DMS153 (cell line): ENCODE measurements at regions not wholly inside any gene's neighbourhood (a gene's known extent, or its start where the extent isn't known, plus 50 kb on each side); places are given as distances from the start of the nearest gene placed in this dataset.
A peak's percentile ranks its signal among the peaks of the same experiment; 100 is the strongest.

ENCODE experiments used
- DNase-seq: peaks from one replicate; lab custom pipeline; 2025; lab: John Stamatoyannopoulos, UW

DNA sequence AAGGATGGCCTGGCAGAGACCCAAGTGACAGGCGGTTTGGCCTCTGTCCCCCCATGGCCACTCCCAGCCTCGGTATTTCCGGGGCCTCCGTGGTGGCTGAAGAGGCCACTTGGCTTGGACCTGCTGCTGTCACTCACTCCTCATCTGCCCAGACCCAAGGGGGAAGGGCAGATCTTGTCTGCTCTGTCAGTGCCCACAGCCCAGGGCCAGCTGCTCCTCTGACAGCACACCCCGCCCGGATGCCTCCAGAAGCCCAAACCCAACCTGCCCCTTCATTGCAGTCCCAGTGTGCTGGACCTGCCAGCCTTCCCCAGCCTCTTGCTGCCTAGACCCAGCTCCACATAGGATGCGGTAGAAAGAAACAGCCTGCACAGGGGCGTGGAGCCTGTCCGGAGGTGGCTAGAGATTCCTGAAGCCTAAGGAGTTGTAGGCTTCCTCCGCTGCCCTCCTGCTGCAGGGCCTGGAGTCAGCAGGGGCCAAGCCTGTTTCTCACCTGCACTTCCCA is 52.0 kb downstream of the MAGEF1 start:
- DNase-seq, result no peak

DNA sequence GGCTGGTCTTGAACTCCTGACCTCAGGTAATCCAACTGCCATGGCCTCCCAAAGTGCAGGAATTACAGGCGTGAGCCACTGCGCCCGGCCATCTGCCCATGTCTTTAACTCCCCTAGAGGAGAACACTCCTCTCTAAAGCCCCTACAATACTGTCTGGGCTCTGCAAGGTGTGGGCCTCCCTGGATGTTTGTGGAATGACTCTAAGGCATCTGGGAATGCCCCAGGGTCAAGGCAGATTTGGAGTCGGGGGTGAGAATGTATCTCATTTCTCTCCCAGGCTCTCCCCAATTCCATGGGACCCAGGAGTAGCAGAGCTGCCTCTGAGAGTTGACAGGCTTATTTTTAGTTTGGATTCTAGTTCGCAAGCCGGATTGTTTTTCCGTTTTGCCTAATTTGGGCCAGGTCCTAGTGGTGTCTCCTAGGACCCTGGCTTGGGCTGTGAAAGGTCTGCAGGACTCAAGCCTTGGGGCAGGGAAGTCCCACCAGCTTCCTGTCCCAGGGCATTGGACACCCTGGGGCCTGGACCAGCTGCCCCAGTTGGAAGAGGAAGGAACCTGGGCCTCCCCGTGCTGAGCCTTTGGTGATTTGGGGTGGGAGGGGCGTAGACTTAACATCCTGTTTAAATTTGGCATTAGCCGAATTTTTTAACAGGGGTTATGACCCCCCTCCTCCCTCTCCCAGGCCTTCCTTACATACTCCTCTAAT is 53.5 kb downstream of the MAGEF1 start:
- no peak for DNase-seq

DNA sequence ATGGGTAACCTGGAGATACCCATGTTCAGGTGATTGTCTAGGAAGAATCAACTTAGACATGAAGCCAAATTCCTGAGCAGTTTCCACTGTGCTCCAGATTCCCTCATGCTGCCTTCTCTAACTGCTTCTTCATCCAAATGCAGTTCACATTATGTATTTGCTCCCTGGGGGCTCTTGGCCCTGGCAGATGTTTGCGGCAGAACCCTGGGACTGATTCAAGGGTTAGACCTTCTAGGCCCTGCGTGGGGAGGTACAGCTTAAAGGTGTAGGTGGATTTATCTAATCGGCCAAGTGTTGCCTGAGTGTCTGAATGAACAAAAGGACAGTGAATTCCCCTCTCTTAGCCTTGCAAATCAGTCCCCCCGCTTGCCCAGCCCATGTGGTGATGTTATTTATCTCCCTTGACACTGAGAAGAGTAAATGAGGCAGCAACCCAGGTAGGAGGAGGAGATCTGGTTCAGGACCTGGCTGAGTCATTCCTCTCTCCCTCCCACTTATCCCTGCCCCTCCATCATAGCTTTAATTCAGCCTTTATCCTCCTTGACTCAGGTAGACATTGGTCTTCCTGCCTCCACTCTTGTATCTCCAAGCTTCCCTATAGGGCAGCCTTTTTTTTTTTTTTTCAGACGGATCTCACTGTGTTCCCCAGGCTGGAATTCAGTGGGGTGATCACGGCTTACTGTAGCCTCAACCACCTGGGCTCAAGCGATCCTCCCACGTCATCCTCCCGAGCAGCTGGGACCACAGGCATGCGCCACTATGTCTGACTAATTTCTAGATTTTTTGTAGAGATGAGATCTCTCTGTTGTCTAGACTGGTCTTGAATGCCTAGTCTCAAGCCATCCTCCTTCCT is 54.8 kb downstream of the MAGEF1 start:
- DNase-seq, result no peak

DNA sequence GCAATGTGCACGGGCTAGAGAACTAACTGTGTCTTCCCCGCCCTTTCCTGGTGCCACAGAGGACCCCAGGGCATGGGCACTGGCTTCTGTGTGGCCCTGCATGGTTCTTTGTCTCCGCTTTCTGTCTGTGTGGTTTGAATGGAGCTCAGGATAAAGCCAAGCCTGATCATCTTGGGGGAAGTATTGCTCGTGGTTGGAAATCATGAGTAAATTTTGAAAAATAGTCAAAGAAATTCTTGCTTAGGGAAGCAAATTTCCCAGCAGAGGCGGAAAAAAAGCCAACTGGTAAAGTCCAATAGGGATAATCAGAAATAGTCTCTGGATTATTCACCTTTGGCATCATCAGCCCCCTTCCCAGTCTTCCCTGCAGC is 55.4 kb downstream of the MAGEF1 start:
- DNase-seq, result no peak

DNA sequence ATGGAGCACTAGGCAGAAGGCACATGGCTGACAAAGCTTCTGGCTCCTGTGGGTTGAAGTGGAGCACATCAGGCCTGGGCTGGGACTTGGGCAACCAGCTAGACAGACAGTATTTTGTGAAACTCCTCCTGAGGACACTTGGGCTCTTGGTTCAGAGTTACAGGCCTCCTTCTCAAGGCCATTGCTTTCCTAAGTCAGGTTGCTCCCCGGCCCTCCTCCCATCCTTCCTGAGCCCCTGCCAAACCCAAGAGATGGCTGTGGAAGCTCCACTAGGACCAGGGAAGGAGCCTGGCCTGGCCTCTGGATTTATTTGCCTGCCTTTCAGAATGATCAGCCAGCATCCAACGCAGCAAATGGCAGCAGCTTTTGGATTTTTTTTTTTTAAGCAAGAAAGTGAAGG is 56.3 kb downstream of the MAGEF1 start:
- DNase-seq, result no peak

DNA sequence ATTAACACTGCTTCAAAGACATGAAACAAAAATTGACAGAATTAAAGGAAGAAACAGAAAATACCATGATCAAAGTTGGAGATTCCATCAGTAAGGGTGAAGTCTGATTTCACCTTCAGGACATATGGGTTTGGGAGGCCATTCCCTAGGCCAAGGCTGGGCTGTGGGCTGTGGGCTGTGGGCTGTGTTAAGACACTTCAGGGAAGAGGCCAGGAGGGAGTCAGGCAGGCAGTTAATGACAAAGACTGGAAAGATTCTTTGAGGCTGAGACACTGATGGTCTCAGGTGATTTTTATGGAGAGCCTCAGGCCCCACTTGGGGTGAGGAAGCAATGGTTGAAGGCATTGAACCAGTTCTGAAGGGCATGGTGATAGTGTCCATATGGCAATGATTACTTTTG is 57.5 kb downstream of the MAGEF1 start:
- DNase-seq, result no peak

DNA sequence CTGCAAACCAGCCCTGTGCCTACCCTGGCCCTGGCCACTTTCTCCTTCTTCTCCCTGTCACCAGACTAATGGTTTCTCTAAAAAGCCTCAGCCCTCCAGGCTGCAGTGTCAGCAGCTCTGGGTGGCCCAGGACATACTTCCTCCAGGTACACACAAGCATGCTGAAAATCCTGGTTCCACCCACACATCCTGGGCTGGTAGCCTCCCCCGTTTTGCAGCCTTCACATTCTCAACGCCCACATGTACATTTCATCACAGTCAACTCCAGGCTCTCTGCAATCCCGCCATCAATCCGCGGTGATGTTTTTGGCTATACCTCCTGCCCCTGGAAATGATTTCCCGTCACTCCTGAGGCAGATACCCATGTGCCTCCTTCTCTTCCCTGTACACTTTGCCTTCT is 59.4 kb downstream of the MAGEF1 start:
- DNase-seq, result no peak

DNA sequence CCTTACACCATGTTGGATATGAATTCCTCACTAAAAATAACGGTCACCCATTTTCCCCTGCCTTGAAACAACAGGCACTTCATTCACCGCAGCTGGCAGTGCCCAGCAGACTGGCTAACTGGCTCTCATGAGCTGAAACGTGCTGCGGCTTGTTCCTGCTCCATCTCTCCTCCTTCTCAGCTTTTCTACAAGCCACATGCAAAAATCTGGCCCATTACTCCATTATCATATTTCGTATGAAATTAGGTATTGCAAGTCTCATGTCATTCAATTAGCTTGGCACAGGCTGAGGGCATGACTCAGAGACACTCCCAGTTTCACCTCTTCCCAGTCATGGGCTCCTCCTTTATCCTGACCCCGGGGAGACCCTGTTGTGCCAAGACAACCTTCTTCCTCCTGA is 60.0 kb downstream of the MAGEF1 start:
- DNase-seq, result no peak

DNA sequence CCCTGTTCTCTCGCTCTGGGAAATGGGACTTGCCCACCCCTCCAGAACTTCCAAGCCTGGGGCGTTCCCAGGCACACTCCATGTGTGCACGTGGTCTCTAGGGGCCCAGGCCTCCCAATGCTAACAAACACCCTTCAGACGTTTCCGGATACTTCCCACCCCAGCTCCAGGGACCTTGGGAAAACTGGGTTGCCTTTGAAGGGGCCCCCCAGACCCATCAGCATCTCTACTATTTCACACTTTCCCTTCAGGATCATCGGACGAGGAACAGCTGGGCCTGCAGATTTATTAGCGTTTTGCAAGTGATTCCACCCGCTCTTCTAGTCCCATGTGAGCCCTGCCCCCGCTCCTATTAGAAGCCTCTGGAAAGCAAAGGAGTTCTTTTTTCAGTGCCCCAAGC is 63.2 kb downstream of the MAGEF1 start:
- no peak for DNase-seq

DNA sequence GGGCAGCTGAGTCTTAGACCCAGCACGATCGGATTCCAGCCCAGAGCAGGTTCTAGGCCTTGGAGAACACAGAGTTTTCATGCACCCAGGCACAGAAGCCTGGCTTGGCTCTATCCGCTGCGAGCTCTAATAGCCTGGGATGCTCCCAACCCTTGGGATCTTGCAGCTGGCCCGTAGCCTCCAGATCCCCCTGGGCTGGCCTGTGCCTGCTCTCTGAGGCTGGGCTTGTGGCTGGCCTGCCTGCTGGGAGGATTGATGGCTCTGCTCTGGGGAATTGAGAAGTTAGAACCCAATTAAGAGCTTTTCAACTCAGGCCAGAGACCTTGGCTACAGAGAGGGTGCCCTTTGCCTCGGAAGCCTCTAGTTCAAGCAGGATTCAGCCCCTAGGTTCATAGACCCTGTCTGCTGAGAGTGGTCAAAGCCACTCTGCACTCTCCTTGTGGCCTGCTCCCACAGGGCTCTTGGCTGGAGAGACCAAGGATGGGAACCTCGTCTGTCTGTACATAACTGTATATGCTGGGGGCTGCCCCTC is 64.4 kb downstream of the MAGEF1 start:
- no peak for DNase-seq

DNA sequence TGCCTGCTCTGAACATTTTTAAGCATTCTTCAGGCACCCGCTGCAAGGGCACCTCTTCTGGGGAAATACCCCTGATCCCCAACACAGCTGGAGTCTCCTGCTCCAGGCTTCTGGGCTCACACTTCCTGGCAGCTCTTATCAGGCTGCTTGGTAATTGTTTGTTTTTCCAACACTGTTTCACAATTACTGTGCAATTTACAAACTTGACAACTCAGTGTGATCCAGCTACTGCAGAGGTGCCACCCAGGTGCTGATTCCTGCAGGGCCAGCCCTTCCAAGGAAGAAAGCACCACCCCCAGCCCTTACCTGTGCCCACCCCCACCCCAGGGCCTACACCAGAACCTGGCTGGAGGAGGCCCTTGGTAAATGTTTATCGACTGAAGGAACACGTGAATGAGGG is 66.5 kb downstream of the MAGEF1 start:
- peak; percentile 59 for DNase-seq

DNA sequence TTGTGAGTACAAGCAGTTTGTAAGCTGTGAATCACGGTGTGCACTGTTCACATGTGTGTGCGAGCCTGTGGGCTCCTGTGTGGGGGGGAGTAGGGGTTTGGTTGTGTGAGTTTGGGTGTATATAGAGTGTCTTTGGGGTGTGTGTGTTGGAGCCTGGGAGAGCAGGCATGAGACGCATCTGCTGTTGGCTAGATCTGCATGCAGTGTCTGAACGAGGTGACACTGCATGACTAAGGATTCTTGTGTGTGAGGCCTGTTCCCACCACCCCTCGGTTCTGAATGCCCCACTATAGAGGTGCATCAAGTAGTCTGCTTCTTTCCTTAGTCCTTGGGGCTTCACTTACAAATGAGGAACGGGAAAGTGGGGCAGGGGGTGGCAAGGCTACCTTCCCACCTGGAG is 68.4 kb downstream of the MAGEF1 start:
- peak; percentile 15 for DNase-seq

DNA sequence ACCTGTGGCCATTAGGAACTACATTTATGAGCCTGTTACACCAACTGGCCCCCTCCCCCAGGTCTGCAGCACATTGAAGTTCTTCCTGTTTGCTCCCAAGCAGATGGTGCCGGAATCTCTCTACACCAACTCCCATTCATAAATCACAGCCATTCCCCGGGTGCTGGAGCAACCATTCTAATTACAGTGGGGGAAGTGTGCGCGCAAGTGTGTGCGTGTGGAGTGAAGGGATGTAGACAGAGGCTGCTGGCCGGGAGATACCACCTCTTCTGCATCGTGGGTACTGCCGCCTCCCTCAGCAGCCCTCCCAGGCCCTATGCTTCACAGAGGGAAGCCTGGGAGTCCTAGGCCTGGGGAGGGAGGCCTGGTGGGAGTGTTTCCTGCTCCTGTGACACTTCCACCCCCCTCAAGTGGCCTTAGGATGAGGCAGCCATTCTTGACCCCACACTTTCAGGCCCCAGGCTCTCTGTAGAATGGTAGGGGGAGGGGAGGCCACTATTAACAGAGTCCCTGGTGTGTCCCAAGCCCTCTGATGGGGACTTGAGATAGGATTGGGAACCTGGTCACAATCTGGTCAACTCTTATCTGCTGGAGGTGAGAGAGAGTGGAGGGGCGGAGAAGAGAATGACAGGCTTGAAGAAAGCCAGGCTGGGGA is 69.1 kb downstream of the MAGEF1 start:
- DNase-seq, result peak; percentile 81

DNA sequence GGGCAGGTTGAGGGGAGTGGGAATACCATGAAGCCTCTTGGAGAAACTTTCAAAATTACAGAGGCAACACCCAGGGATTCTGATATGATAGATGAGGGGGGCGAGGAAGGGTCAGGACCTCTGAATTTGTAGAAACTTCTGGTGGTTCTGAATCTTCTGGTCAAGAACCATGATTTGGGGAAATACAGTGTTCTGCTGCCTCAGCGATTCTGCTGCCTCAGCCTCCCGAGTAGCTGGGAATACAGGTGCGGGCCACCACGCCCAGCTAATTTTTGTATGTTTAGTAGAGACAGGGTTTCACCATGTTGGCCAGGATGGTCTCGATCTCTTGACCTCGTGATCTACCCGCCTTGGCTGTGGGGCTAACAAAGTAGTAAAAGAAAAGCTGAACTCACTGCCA is 70.4 kb downstream of the MAGEF1 start:
- DNase-seq, result no peak

DNA sequence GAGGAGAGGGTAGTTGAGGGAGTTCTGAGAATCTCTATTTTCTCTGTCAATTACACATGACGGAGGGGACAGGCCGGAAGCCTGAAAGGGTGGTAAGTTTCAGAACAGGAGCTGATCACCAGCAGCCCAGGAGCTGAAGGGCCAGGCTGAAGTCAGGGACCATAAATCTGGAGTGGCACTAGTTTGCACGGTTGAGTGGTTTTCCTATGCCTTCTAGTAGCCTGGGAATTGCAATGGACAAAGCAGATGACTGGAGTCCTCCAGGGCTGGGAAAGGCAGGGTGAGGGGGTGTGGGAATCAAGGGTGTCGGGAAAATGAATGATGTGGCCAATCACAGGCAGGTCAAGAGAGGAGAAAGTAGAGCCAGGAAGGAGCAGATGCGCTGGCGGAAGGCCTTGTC is 72.5 kb downstream of the MAGEF1 start:
- DNase-seq, result no peak

DNA sequence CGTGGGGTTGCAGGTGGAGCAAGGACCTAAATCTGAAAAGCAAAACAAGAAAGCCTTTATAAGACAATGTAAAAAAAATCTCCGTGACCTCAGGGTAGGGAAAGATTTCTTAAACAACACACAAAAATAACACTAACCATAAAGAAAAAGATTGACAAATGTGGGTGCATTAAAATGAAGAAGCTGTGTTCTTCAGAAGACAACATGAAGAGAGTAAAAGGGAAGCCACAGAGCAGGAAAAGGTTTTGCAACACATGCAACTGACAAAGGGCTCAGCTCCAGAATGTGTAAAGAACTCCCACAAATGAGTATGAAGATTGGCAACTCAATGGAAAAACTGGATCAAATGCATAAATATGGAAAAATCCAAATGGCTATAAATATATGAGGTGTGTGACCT is 74.2 kb downstream of the MAGEF1 start:
- DNase-seq, result no peak

DNA sequence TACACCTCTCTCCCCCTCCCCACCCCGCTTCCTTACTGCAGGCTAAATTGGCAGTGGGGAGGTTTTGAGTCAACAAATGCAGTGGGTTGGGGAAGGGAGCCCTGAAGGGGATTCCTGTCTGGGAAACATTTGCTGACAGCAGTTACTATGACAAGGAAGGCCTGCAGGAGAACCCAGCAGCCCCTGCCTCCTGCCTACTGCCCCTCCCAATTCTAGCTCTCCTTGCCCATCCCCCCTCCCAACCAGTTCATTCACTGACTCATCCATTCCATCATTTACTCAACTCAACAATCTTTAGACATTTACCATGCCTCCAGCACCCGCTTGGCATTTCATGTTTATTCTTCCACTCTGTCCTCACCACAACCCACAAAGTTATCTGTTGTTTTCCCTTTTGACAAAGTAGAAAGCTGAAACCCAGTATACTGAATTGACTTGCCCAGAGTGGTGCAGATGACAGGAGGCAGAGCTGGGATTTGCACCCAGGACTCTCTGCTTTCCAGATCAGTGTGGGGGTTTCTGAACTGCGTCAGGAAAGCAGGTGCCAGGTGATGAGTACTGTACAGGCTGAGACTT is 75.0 kb downstream of the MAGEF1 start:
- no peak for DNase-seq

DNA sequence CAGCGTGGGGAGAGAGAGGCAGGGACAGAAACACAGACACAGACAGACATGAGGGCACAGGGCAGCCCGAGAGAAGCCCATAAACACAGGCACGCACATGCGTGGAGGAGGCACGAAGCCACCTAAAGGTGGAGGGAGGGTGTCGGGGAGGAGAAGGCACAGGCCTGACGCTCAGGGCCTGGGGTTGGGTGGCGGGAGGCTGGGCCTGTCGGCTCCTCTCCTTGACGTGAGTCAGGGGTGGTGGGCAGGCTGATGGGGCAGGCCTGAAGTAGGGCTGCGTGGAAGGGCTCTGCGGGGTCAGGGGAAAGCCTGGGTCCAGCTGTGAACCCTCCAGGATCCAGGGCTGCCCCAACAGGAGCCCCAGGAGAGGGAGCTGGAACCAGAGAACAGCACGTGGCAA is 74.2 kb downstream of the EPHB3 start:
- no peak for DNase-seq

DNA sequence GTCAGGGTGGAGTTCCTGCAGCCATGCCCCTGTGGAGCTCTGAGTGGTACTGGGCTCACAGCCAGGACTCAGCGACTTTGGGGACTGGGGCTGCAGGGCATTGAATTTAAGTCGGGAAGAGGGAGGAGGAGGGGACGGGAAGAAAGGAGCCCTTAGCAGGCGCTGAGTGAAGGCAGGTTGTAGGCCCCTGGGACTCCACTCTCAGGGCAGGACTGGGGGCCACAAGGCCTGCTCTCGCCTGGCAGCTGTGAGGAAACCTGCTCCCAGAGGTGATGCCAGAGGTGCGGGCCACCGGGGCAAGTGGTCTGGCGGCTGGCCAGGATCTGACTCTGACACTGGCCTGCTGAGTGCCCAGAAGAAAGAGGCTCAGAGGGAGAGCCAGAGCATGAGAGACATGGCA is 73.5 kb downstream of the EPHB3 start:
- DNase-seq, result peak; percentile 40

DNA sequence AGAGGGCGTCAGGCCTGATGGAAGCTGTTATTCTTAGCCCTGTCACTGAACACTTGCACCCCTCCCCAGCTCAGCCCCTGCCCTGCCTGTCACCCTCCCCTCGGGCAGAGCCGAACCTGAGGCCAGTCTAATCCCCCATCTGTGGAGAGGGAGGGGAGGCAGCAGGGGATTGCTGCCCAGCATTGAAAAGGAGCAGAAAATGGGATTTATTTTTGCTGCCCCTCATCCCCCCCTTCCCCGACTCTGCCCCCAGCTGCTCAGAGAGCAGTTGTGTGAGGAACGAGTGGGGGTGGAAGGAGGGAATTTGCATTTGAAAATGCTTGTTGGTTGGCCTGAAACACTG is 71.6 kb downstream of the EPHB3 start:
- DNase-seq, result no peak

DNA sequence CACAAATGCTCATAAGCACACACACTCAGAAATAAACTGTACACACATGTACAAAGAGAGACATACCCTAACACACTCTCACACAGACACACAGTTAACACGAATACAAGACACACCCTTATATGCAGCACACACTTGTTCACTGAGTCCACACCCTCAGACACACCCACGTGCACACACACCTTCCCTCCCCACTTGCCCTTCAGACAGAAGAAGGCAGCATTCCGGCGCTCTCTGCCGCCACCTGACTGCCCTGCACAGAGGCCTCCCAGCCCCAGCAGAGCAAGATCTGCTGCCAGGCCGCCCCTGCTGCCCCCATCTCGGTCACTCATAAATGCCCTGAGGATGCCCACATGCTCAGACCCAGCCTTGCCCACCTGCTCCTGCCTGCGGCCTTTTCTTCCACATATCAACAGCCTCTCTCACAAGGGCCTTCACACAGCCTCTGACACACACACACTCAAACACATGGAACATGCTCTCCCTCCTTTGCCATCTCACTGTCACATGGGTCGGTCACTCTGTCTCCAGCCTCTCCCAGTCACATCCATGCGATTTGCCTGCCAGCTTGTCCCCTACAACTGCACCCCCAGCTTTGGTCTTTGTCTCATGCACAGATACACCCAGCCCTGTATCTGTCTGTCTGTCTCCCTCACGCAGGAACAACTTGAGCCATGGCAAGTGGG is 71.1 kb downstream of the EPHB3 start:
- DNase-seq, result no peak
